ENCODE measurements at regions not wholly inside any gene's neighbourhood (a gene's known extent, or its start where the extent isn't known, plus 50 kb on each side); places are given as distances from the start of the nearest gene placed in this dataset.

- Histone ChIP-seq H3K4me1 (ENCODE audit: insufficient read depth, poor library complexity, severe bottlenecking) (peaks cover 17% of the 10 kb centered on the region), H3K9me3 (ENCODE audit: severe bottlenecking) (peaks cover 16% of the 10 kb centered on the region), H3K36me3 (ENCODE audit: low read depth) (no peaks in the 10 kb centered on the region), H3K4me3 (ENCODE audit: severe bottlenecking) (no peak overlapping the region), H3K27ac (ENCODE audit: poor library complexity, severe bottlenecking) (no peak overlapping the region), H3K27me3 (ENCODE audit: insufficient read depth, poor library complexity, severe bottlenecking) (no peaks in the 10 kb centered on the region)
- peak; percentile 96 for ATAC-seq (ENCODE audit: low read depth)
- TF ChIP-seq, protein P1, sequence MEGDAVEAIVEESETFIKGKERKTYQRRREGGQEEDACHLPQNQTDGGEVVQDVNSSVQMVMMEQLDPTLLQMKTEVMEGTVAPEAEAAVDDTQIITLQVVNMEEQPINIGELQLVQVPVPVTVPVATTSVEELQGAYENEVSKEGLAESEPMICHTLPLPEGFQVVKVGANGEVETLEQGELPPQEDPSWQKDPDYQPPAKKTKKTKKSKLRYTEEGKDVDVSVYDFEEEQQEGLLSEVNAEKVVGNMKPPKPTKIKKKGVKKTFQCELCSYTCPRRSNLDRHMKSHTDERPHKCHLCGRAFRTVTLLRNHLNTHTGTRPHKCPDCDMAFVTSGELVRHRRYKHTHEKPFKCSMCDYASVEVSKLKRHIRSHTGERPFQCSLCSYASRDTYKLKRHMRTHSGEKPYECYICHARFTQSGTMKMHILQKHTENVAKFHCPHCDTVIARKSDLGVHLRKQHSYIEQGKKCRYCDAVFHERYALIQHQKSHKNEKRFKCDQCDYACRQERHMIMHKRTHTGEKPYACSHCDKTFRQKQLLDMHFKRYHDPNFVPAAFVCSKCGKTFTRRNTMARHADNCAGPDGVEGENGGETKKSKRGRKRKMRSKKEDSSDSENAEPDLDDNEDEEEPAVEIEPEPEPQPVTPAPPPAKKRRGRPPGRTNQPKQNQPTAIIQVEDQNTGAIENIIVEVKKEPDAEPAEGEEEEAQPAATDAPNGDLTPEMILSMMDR (IDR thresholded peaks at IDR 0.05; ENCODE audit: poor library complexity, severe bottlenecking) = no peak
- no peak for DNase-seq (ENCODE audit: low spot score)
Observed at GRCh38 chr15:70596354-70597055, 166.9 kb downstream of the UACA start.

GRCh38 chr15:70593795-70594194 lies 169.6 kb downstream of the UACA start:
- Histone ChIP-seq H3K9me3 (ENCODE audit: severe bottlenecking) (peaks cover 16% of the 10 kb centered on the region), H3K36me3 (ENCODE audit: low read depth) (no peaks in the 10 kb centered on the region), H3K27ac (ENCODE audit: poor library complexity, severe bottlenecking) (no peak overlapping the region), H3K4me3 (ENCODE audit: severe bottlenecking) (no peak overlapping the region), H3K27me3 (ENCODE audit: insufficient read depth, poor library complexity, severe bottlenecking) (no peaks in the 10 kb centered on the region), H3K4me1 (ENCODE audit: insufficient read depth, poor library complexity, severe bottlenecking) (peaks cover 17% of the 10 kb centered on the region)
- TF ChIP-seq, protein P1 (IDR thresholded peaks at IDR 0.05; ENCODE audit: poor library complexity, severe bottlenecking) = no peak
- no peak for ATAC-seq (ENCODE audit: low read depth)
- no peak for DNase-seq (ENCODE audit: low spot score)

DNA sequence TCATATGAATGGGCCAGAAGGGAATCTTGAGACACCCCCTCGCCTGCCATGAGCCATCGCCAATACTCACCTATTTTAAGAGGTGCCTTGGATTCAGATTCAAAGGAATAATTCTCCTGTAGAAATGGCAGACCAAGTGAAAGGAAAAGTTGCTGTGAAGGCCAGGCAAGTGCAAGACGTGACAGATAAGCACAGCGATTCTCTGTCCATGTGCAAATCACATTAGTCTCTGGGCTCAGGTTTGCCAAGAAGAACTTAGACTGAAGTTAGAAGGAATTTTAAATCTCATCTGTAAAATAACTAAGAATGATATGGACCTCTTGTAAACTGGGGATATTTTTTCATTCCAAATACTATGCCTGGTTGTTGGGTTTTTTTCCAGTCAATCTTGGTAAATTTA lies 173.6 kb downstream of the UACA start:
- TF ChIP-seq, protein P1 (IDR thresholded peaks at IDR 0.05; ENCODE audit: poor library complexity, severe bottlenecking) = no peak
- ATAC-seq (ENCODE audit: low read depth) = no peak

DNA sequence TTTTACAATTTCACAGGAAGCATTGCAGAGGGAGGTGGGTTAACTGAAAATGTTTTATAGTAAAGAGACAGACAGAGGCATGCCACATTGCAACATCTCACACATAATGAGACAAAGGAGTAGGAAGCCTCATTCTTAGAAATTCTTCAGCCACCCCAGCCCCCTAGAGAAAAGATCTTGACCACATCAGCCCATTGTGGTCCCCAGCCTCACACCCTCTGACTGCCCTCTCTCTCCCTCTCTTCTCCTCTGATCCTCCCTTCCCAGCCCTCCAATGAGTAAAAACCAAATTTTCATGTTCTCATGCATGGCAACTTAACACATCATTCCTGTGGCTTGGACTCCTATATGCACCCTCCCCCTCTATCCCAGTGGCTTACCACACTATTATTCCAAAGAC lies 174.1 kb downstream of the UACA start:
- H3K36me3 ChIP-seq (ENCODE audit: low read depth) = no peaks in the 10 kb centered on the region
- DNase-seq (ENCODE audit: low spot score) = no peak
- no peak overlapping the region for H3K27ac ChIP-seq (ENCODE audit: poor library complexity, severe bottlenecking)
- H3K4me1 ChIP-seq (ENCODE audit: insufficient read depth, poor library complexity, severe bottlenecking) = no peaks in the 10 kb centered on the region
- no peak overlapping the region for H3K4me3 ChIP-seq (ENCODE audit: severe bottlenecking)
- TF ChIP-seq, protein P1 (IDR thresholded peaks at IDR 0.05; ENCODE audit: poor library complexity, severe bottlenecking) = no peak
- H3K27me3 ChIP-seq (ENCODE audit: insufficient read depth, poor library complexity, severe bottlenecking) = no peaks in the 10 kb centered on the region
- no peak for ATAC-seq (ENCODE audit: low read depth)
- peaks cover 10% of the 10 kb centered on the region for H3K9me3 ChIP-seq (ENCODE audit: severe bottlenecking)

More for the DNA sequence above, 173.6 kb downstream of the UACA start:
- H3K36me3 ChIP-seq (ENCODE audit: low read depth) = no peaks in the 10 kb centered on the region
- no peaks in the 10 kb centered on the region for H3K4me1 ChIP-seq (ENCODE audit: insufficient read depth, poor library complexity, severe bottlenecking)
- no peak overlapping the region for H3K27ac ChIP-seq (ENCODE audit: poor library complexity, severe bottlenecking)
- H3K27me3 ChIP-seq (ENCODE audit: insufficient read depth, poor library complexity, severe bottlenecking) = no peaks in the 10 kb centered on the region
- H3K9me3 ChIP-seq (ENCODE audit: severe bottlenecking) = peaks cover 15% of the 10 kb centered on the region
- H3K4me3 ChIP-seq (ENCODE audit: severe bottlenecking) = no peak overlapping the region
- DNase-seq (ENCODE audit: low spot score) = no peak

DNA sequence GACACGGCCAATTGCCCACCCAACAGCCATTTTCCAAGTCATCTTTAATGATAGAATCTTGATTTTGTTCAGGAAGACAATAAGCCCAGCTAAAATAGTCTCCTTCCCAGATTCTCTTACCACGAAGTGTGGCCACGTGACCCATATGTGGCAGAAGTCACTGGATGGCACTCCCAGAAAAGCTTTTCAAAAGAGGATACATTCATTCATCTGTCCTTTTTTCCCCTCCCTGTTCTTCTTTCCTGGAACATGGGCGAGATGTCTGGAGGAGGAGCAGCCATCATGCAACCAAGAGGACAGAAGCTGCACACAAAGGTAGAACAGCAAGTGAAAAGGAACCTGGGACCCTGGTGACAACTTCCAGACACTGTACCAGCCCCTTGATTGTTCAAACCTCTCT lies 174.7 kb downstream of the UACA start:
- TF ChIP-seq, protein P1 (IDR thresholded peaks at IDR 0.05; ENCODE audit: poor library complexity, severe bottlenecking) = no peak
- no peak for DNase-seq (ENCODE audit: low spot score)
- H3K4me1 ChIP-seq (ENCODE audit: insufficient read depth, poor library complexity, severe bottlenecking) = no peaks in the 10 kb centered on the region
- H3K27me3 ChIP-seq (ENCODE audit: insufficient read depth, poor library complexity, severe bottlenecking) = no peaks in the 10 kb centered on the region
- H3K36me3 ChIP-seq (ENCODE audit: low read depth) = no peaks in the 10 kb centered on the region
- peaks cover 4% of the 10 kb centered on the region for H3K9me3 ChIP-seq (ENCODE audit: severe bottlenecking)
- H3K27ac ChIP-seq (ENCODE audit: poor library complexity, severe bottlenecking) = no peak overlapping the region
- no peak for ATAC-seq (ENCODE audit: low read depth)
- no peak overlapping the region for H3K4me3 ChIP-seq (ENCODE audit: severe bottlenecking)
